HG03060 (cell line): ENCODE measurements at regions not wholly inside any gene's neighbourhood (a gene's known extent, or its start where the extent isn't known, plus 50 kb on each side); places are given as distances from the start of the nearest gene placed in this dataset.

Experiments
- ATAC-seq: cut with Tn5 transposase; IDR thresholded peaks from one replicate; pipeline ENCODE4 v1.9.1; 2021; ENCODE audit warnings: low read depth, moderate number of reproducible peaks; ENCODE audit not compliant: unreplicated experiment

DNA sequence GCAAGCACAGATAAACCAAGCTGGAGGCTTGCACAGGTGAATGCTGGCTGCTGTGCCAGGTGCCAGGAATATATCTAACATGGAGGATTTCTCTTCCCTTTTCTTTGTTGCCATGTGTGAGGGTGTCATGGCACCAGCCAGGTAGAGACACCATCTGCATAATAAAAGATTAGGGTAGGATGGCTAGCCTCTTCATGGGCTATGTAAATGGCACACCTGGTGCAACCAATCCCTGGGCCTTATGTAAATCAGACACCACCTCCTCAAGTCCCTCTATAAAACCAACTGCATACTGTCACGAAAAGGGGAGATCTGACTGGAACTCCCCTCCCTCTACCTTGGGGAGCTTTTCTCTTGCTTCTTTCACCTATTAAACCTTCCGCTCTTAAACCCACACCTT lies 322.5 kb upstream of the POM121L12 start:
- ATAC-seq = no peak

- no peak for ATAC-seq
Measured at GRCh38 chr7:52711951-52712350, 323.5 kb upstream of the POM121L12 start.

DNA sequence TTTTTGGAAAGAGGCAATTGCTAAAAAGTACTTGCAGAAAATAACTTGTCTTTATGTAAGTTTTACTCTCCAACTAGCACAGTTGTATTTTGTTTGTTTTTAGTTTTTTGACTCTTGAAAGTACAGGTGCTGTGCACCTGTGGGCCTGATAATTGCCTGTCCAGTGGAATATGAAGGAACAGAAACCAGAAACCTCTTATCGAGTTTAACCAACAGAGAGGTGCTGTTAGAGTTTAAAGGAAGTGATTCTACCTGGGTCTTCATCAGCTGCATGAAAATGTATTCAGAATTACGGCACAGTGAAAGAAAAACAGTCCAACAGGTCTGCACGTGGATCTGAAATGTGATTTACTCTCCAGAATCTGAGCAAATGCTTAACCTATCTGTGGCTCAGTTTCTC lies 326.6 kb upstream of the POM121L12 start:
- no peak for ATAC-seq

DNA sequence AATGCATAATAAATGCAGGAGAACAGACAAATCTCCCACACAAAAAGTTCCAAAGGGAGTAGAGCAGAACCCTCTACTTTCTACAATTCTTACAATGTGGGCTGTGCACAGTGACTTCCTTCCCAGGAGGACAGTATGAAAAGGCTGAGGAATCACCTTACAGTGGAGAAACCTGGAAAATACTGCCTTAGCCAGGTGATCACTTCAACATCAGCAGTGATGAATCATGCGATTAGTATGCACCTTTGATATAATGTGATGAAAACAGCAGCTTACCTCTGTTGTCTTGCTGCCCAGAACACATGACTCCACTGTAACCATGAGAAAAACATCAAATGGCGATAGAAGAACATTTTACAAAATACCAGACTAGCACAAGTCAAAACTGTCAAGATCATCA lies 329.7 kb upstream of the POM121L12 start:
- no peak for ATAC-seq

DNA sequence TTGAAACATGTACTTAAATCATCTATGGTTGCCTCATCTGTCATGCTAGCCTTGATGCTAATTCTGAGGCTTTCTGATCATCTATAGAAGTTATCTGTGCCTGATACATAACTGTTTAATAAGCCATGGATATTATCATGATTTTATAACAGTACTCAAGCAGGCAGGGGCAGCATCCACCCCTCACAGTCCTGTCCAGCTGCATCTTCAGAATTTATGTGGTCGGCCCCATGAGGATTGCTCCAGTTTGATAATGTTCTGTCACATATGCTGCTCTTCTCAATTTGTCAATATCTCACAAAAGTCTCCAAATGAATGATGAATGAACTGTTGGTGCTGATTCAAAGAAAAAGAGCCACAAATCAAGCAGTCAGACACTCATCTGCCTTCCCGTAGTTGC lies 335.1 kb upstream of the POM121L12 start:
- no peak for ATAC-seq

DNA sequence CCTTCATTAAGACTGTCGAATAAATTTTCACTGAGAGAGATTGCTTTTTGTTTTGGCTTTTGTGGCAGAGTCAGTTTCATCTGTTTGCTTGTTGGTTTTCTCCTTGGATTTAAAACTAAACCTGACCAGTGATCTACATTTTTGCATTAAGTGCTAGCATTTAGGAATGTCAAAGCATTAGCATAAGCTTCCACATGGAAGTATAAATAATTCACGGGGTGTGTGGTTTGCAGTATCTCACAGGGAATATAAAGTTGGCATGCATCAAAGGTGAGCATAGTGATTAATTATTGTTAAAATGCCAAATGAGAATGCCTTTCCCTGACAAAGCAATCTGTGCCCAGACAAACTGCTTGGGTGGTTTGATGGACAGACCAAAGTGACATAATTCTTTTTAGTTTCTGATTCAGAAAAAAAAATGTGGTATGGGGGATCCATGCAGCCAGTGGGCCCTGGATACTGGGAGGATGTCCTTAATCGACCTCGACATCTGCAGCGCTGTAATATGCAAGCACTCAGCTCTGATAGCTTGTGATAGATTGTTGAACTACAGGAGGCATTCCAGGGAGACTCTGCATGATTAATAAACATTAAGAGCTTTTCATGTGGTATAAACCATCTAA lies 339.3 kb upstream of the POM121L12 start:
- no peak for ATAC-seq

DNA sequence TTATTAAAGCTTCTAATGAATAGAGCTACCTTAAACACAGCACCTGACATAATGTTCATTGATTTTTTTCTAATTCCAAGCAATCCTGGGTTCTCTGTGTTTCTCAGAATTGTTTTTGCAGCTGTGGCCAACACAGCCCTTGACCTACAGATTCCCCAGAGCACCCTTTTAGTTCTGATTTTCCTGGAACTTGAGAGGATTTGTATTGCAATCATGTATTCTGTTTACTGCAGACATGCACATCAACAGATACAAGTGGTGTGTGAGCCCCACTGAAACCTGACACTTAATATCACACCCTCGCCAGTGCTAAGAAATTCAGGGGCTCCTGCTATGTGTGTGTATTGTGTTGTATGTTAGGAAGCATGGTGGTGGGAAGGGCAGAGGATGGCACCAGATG lies 344.2 kb upstream of the POM121L12 start:
- no peak for ATAC-seq

- no peak for ATAC-seq
Measured at GRCh38 chr7:52689912-52690311, 345.5 kb upstream of the POM121L12 start.

GRCh38 chr7:52685333-52685732 lies 350.1 kb upstream of the POM121L12 start:
- no peak for ATAC-seq

- ATAC-seq = no peak
Measured at GRCh38 chr7:52684388-52684787, 351.0 kb upstream of the POM121L12 start.

- ATAC-seq = no peak
Measured at GRCh38 chr7:52682993-52683392, 352.4 kb upstream of the POM121L12 start.

DNA sequence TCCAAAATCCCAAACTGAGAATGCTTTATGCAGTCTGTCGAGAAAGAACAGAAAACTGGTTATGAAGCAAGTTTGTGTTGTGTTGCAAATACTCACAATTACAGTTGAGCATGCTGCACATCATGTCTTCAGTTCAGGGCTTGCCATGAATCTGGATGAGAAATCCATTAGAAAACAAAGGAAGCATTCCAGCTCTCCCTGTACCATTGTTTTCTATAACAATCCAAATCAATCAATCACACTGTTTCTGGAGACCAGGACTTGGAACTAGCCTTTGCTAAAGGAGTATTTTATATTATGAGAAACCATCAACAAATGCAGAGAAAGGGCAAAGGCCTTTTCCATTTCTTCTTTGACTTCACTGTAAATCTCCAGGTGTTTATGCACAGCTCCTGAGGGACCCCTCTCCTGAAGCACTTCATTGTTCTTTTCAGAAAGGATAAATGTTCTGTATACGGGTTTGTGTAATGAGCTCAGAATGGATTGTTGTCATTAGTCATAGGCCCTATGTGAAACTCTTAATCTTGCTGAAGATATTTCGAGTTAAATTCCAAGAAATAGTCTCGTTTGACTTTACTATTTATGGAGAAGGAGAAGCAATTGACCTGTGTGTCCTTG lies 364.7 kb upstream of the POM121L12 start:
- ATAC-seq = no peak

DNA sequence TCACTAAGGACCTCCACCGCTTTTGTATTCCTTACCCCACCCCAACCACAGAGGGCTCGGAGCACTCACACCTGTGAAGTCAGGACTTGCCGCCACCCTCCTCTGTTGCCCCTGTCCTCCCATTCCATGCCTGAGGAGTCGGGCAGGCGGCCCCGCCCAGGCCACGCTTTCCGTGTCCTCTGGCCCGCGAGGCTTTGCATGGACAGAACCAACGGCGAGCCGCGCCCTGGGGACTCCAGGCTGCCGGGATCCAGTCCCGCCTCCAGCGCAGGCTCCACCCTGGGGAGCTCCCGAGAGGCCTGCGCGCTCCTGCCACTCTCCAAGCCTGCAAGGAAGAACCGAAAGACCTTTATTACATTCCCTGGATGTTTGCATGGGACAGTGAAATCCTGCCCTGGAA lies 366.4 kb upstream of the POM121L12 start:
- no peak for ATAC-seq

DNA sequence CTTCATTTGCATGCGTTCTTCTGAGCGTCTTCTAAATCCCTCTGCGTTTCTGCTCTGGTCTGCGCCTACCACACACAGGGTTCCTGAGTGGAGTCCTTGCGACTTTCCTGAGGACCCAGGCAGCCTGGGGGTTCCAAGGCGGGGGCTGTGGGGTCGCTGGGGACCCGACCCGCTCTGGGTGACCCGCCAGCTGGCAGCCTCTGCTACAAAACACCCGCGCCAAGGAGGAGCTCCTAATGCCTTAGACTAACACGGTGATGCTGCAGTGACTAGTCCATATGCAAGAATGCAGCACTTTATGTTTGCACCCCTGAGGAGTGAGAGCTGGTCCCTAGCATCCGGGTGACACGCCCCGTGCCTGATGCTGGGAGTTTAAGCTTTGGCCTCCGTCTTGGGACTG lies 367.0 kb upstream of the POM121L12 start:
- no peak for ATAC-seq

GRCh38 chr7:52659178-52659577 lies 376.3 kb upstream of the POM121L12 start:
- no peak for ATAC-seq

GRCh38 chr7:52656098-52656497 lies 379.3 kb upstream of the POM121L12 start:
- ATAC-seq = no peak

DNA sequence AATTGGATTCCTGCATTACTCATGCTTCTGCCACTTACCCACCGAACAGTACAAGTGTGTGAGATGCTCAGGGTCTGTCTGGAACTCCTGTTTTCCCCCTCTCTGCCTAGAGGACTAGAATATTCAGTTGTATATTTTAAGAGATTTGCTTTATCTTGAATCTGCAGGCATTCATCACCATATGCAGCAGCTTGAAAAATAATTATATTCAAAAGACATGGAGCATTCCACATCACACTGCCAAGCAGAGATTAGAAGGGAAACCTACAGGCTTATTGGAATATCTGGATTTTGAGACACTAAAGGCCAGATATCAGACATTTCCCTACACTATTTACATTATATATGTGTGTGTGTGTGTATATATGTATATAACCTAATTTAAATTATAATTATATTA lies 382.8 kb upstream of the POM121L12 start:
- no peak for ATAC-seq

DNA sequence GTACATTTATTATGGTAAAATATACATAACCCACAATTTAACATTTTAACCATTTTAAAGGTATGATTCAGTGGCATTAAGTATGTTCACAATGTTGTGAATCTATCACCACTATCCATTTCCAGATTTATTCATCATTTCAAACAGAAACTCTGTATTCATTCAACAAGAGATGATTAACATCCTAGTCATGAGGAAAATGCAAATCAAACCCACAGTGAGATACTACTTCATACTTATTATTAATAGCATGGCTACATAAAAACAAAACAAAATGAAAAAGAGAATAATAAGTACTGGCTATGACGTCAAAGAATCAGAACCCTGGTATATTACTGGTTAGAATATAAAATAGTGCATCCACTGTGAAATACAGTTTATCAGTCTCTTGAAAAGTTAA lies 386.6 kb upstream of the POM121L12 start:
- ATAC-seq = no peak

DNA sequence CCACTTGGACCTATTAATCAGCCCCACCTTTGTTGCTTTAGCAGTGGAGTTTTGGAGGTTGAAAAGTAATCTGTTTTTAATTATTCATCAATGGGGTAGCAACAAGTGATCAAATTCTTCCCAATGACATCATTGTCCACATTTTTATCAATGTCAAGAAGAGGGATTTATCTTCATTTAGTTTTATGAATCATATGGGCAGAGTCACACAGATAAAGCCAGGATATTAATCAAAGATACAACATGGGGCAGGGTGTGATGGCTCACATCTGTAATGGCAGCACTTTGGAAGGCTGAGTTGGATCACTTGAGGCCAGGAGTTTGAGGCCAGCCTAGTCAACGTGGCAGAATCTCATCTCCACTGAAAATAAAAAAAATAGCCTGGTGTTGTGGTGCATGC lies 388.4 kb upstream of the POM121L12 start:
- no peak for ATAC-seq

DNA sequence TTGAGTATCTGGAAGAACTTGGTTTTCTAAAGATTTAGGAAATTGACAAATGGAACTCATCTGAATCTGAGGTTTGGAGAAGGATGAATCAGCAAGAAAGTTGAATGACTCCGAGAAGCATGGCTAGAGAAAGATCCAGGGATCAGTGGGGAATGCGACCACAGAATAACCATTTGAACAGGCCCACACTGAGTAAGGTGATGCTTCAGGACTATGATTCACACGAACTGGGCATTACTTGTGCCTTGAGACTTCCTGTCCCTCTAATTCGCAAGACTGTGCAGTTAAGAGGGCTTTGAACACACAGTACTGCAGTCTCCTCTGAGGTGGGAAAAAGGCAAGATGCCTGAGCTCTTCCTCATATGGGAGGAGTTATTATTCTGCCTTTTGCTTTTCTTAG lies 395.5 kb upstream of the POM121L12 start:
- no peak for ATAC-seq

DNA sequence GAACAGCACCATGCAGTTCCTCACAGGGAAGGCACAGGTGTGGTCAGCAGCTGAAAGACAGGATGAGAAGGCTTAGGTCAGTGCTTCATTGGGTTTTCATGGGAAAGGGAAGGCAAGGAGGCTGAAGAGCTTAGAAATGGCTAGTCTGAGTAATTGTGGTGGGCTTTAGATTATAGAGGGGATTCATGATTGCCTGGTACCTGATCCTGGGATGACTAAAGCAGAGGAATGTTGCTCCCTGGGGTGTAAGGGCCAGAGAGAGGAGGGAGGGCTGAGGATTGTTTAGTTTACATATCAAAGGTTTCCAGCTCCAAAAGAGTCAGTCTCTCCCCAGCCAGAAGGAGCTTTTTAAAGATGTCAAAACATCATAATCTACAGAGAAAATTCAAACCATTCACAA lies 396.3 kb upstream of the POM121L12 start:
- no peak for ATAC-seq

GRCh38 chr7:52635021-52635420 lies 400.4 kb upstream of the POM121L12 start:
- no peak for ATAC-seq

GRCh38 chr7:52620849-52621248 lies 414.6 kb upstream of the POM121L12 start:
- ATAC-seq = no peak
